ENCODE measurements at regions not wholly inside any gene's neighbourhood (a gene's known extent, or its start where the extent isn't known, plus 50 kb on each side); places are given as distances from the start of the nearest gene placed in this dataset.
"Not testable (repeated sequence)": the region's sequence is repeated elsewhere in the genome, so short reads cannot be mapped to it uniquely, and the experiment has no call there.

GRCh38 chr20:25797062-25797461 is 100.4 kb upstream of the ZNF337 start:
- not testable (repeated sequence) for TF ChIP-seq CTCF (IDR thresholded peaks at IDR 0.05); POLR2A (IDR thresholded peaks at IDR 0.05; ENCODE audit: low read depth); POLR2AphosphoS5 (IDR thresholded peaks at IDR 0.05)

Measured in esophagus muscularis mucosa (tissue), 3 donors.